ENCODE measurements at regions not wholly inside any gene's neighbourhood (a gene's known extent, or its start where the extent isn't known, plus 50 kb on each side); places are given as distances from the start of the nearest gene placed in this dataset.

GRCh38 chr5:82657033-82657699, 379.0 kb upstream of the RPS23 start:
- WGBS, 2 donors: 68% methylated on average over 5 of the region's 5 CpGs
- no peak for TF ChIP-seq POLR2A (IDR thresholded peaks at IDR 0.05)
- TF ChIP-seq EP300 (IDR thresholded peaks at IDR 0.05): no peak
- no peak for TF ChIP-seq CTCF (IDR thresholded peaks at IDR 0.05)
- DNase-seq (ENCODE audit: low spot score in 2 of 2): no peak
- no peaks in the 10 kb centered on the region for H3K27me3 ChIP-seq
- no peak overlapping the region for H3K4me3 ChIP-seq
- H3K36me3 ChIP-seq: no peaks in the 10 kb centered on the region
- no peaks in the 10 kb centered on the region for H3K9me3 ChIP-seq
- H3K4me1 ChIP-seq: peaks cover 0 to 7% (median 0%) of the 10 kb centered on the region in 4 donors
- H3K27ac ChIP-seq: no peak overlapping the region

- Histone ChIP-seq H3K36me3 (no peaks in the 10 kb centered on the region), H3K9me3 (no peaks in the 10 kb centered on the region), H3K4me1 (peaks cover 0 to 7% (median 0%) of the 10 kb centered on the region in 4 donors), H3K27ac (no peak overlapping the region), H3K27me3 (no peaks in the 10 kb centered on the region), H3K4me3 (no peak overlapping the region)
- no peak for TF ChIP-seq EP300 (IDR thresholded peaks at IDR 0.05)
- TF ChIP-seq POLR2A (IDR thresholded peaks at IDR 0.05): no peak
- TF ChIP-seq CTCF (IDR thresholded peaks at IDR 0.05): no peak
- no peak for DNase-seq (ENCODE audit: low spot score in 2 of 2)
- 46 to 55% methylated on average over 2 of the region's 2 CpGs for WGBS, 2 donors
These were observed 378.2 kb upstream of the RPS23 start for GRCh38 chr5:82656341-82656761.

GRCh38 chr5:82655078-82655477, 376.9 kb upstream of the RPS23 start:
- WGBS, 2 donors: 80 to 86% methylated on average over 7 of the region's 7 CpGs
- TF ChIP-seq CTCF (IDR thresholded peaks at IDR 0.05): no peak
- TF ChIP-seq POLR2A (IDR thresholded peaks at IDR 0.05): no peak
- TF ChIP-seq EP300 (IDR thresholded peaks at IDR 0.05): no peak
- Histone ChIP-seq H3K4me1 (peaks cover 0 to 7% (median 0%) of the 10 kb centered on the region in 4 donors), H3K27ac (no peak overlapping the region), H3K4me3 (no peak overlapping the region), H3K9me3 (no peaks in the 10 kb centered on the region), H3K36me3 (no peaks in the 10 kb centered on the region), H3K27me3 (no peaks in the 10 kb centered on the region)
- no peak for DNase-seq (ENCODE audit: low spot score in 2 of 2)

DNA sequence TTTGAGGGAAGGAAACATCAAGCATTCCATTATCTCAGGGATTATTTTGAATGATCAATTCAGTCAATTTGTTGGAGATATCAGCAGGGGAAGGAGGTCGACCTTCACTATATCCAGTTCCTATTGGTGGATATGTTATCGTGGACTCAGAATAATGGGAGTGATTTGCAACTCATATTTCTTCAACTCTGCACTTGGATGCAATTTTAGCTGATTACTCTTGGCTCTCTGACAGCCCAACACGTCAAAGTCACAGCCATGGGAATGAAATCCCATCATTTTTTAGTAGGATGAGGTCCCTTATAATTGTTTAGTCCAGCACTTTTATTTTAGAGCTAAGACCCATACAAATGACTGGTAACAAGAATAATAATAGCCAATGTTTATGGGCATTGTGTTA, 371.8 kb upstream of the RPS23 start:
- Histone ChIP-seq H3K4me3 (no peak overlapping the region), H3K4me1 (no peaks in the 10 kb centered on the region), H3K27ac (no peak overlapping the region), H3K36me3 (no peaks in the 10 kb centered on the region), H3K27me3 (no peaks in the 10 kb centered on the region), H3K9me3 (no peaks in the 10 kb centered on the region)
- TF ChIP-seq POLR2A (IDR thresholded peaks at IDR 0.05) (no peak), EP300 (IDR thresholded peaks at IDR 0.05) (no peak), CTCF (IDR thresholded peaks at IDR 0.05) (no peak)
- WGBS, 2 donors: 66 to 67% methylated on average over 3 of the region's 3 CpGs
- no peak for DNase-seq (ENCODE audit: low spot score in 2 of 2)

DNA sequence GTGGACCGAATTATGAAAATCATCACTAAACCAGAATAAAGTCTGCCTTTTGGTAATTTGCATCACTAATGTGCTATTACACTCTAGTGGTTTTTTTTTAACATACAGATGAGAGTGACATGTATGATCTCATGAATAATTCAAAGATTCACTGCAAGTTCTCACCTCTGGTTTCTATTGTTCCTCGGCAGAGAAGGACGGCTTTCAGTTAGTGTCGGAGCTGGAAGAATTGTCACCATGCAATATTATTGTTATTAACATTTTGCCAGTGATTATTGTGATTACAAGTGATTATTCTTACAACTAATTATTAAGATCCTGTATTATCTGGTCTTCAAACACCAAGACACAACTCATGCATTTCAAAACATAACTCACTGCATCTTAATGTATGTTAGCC, 366.6 kb upstream of the RPS23 start:
- no peak for DNase-seq (ENCODE audit: low spot score in 2 of 2)
- Histone ChIP-seq H3K4me3 (no peak overlapping the region), H3K9me3 (no peaks in the 10 kb centered on the region), H3K4me1 (peaks cover 0 to 19% (median 3%) of the 10 kb centered on the region in 4 donors), H3K36me3 (no peaks in the 10 kb centered on the region), H3K27ac (no peak overlapping the region), H3K27me3 (no peaks in the 10 kb centered on the region)
- WGBS, 2 donors: 92 to 98% methylated on average over 4 of the region's 4 CpGs
- TF ChIP-seq EP300 (IDR thresholded peaks at IDR 0.05): no peak
- no peak for TF ChIP-seq CTCF (IDR thresholded peaks at IDR 0.05)
- TF ChIP-seq POLR2A (IDR thresholded peaks at IDR 0.05): no peak

Data from tibial nerve (tissue), 4 donors.